ENCODE measurements at regions not wholly inside any gene's neighbourhood (a gene's known extent, or its start where the extent isn't known, plus 50 kb on each side); places are given as distances from the start of the nearest gene placed in this dataset.
"Not testable (repeated sequence)": the region's sequence is repeated elsewhere in the genome, so short reads cannot be mapped to it uniquely, and the experiment has no call there.

DNA sequence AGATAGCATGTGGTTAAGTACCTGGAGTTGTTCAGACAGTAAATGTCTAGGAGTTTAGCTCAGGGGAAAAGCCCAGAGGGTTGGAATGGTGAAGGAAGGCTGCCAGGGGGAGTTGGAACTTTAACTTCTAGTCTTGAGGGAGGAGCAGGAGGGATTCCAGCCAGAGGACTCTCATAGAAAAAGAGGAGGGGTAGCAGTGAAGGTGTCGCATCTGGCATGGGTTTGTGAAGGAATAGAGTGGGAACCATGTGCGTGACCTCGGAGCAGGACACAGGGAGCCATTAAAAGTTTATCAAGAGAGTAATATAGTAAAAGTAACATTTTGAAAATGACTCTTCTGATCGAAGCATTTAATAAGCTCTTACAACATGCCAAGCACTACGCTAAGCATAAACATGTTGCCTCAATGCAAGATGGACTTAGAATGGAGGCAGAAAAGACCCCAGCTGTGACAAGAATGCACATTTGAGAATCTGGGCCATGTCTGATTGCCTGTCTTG lies 632.4 kb upstream of the CAMK1G start:
- no peaks in the 10 kb centered on the region for H3K36me3 ChIP-seq (replicated peaks)
- in situ Hi-C loops (cut with MboI; ENCODE audit: low sequenced_read_pairs): no loop called here
- no peak for DNase-seq (ENCODE audit: low spot score in 2 of 2)

DNA sequence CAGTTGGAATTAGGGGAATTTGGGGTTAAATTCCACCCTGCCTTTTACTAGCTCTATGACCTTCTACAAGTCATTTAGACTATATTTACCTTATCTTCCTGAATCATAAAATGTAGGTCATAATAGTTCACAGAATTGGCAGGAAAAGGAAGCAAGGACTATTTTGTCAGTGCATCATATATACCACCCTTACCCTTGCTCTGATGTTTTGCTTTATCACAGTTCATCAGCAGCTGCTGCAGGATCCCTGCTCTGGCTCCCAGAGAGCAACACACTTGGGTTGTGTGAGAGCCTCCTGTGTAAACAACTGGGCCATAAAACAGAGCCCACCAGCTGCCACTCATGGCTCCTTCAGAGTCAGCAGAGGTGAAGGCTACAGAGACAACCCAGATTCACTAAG lies 631.6 kb upstream of the CAMK1G start:
- no peaks in the 10 kb centered on the region for H3K36me3 ChIP-seq (replicated peaks)
- no peaks in the 10 kb centered on the region for H3K27me3 ChIP-seq (ENCODE audit: low read depth)
- no peaks in the 10 kb centered on the region for H3K4me1 ChIP-seq
- no peak for DNase-seq (ENCODE audit: low spot score in 2 of 2)
- in situ Hi-C loops (cut with MboI; ENCODE audit: low sequenced_read_pairs): no loop called here
- H3K4me3 ChIP-seq: no peak overlapping the region
- no peaks in the 10 kb centered on the region for H3K9me3 ChIP-seq

More for the DNA sequence above, 632.4 kb upstream of the CAMK1G start:
- no peak overlapping the region for H3K4me3 ChIP-seq
- H3K4me1 ChIP-seq: no peaks in the 10 kb centered on the region
- H3K27me3 ChIP-seq (ENCODE audit: low read depth): no peaks in the 10 kb centered on the region
- no peaks in the 10 kb centered on the region for H3K9me3 ChIP-seq

- DNase-seq (ENCODE audit: low spot score in 2 of 2): no peak
- in situ Hi-C loops (cut with MboI; ENCODE audit: low sequenced_read_pairs): no loop called here
- Histone ChIP-seq H3K4me3 (no peak overlapping the region), H3K4me1 (no peaks in the 10 kb centered on the region), H3K9me3 (no peaks in the 10 kb centered on the region), H3K27me3 (ENCODE audit: low read depth) (no peaks in the 10 kb centered on the region), H3K36me3 (replicated peaks) (no peaks in the 10 kb centered on the region)
Measured at GRCh38 chr1:208962867-208963266, 620.6 kb upstream of the CAMK1G start.

GRCh38 chr1:208965351-208965750 lies 618.2 kb upstream of the CAMK1G start:
- H3K4me1 ChIP-seq: no peaks in the 10 kb centered on the region
- DNase-seq (ENCODE audit: low spot score in 2 of 2): no peak
- H3K4me3 ChIP-seq: no peak overlapping the region
- H3K9me3 ChIP-seq: no peaks in the 10 kb centered on the region
- H3K36me3 ChIP-seq (replicated peaks): no peaks in the 10 kb centered on the region
- in situ Hi-C loops (cut with MboI; ENCODE audit: low sequenced_read_pairs): no loop called here
- no peaks in the 10 kb centered on the region for H3K27me3 ChIP-seq (ENCODE audit: low read depth)

DNA sequence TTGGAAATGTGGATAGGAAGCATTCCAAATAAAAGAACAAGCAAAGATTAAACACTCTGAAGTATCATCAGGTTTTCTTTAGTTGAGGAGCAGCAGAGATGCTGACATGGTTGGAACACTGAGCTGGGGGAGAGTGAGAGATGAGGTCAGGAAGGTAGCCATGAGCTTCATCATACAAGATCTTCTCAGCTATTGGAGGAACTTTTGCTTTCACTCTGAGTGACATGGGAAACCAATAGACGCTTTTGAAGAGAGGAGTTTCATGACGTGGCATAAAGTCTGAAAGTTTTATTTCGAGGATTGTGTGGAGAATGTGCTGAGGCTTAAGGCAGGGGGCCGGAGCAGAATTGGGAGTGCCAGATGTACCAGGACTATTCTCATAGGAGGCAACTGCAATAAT lies 616.2 kb upstream of the CAMK1G start:
- Histone ChIP-seq H3K36me3 (replicated peaks) (no peaks in the 10 kb centered on the region), H3K27me3 (ENCODE audit: low read depth) (no peaks in the 10 kb centered on the region), H3K4me3 (no peak overlapping the region), H3K4me1 (no peaks in the 10 kb centered on the region), H3K9me3 (no peaks in the 10 kb centered on the region)
- no peak for DNase-seq (ENCODE audit: low spot score in 2 of 2)
- in situ Hi-C loops (cut with MboI; ENCODE audit: low sequenced_read_pairs): no loop called here

GRCh38 chr1:208974717-208975116 lies 608.8 kb upstream of the CAMK1G start:
- no peaks in the 10 kb centered on the region for H3K9me3 ChIP-seq
- DNase-seq (ENCODE audit: low spot score in 2 of 2): no peak
- no peaks in the 10 kb centered on the region for H3K4me1 ChIP-seq
- H3K4me3 ChIP-seq: no peak overlapping the region
- in situ Hi-C loops (cut with MboI; ENCODE audit: low sequenced_read_pairs): no loop called here
- no peaks in the 10 kb centered on the region for H3K27me3 ChIP-seq (ENCODE audit: low read depth)
- H3K36me3 ChIP-seq (replicated peaks): no peaks in the 10 kb centered on the region

DNA sequence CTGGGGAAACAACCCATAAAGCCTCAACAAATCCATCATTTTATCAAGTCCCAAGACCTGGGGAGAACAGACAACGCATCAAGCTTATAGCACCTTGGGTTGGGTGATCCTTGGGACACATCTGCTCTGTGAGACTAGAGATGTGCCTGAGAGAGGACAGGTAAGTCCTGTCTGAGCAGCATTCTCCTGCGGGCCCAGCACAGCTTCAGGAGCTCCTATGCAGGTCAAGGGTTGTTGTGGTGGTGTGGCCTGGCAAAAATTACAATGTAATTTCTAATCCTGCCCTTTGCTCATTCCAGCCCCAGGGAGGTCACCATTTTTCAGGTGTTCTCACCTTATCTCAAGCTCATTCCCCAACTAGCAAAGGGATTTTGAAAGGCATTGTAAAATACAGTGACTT lies 608.1 kb upstream of the CAMK1G start:
- H3K27me3 ChIP-seq (ENCODE audit: low read depth): no peaks in the 10 kb centered on the region
- in situ Hi-C loops (cut with MboI; ENCODE audit: low sequenced_read_pairs): no loop called here
- no peak overlapping the region for H3K4me3 ChIP-seq
- DNase-seq (ENCODE audit: low spot score in 2 of 2): no peak
- H3K4me1 ChIP-seq: no peaks in the 10 kb centered on the region
- no peaks in the 10 kb centered on the region for H3K9me3 ChIP-seq
- no peaks in the 10 kb centered on the region for H3K36me3 ChIP-seq (replicated peaks)

DNA sequence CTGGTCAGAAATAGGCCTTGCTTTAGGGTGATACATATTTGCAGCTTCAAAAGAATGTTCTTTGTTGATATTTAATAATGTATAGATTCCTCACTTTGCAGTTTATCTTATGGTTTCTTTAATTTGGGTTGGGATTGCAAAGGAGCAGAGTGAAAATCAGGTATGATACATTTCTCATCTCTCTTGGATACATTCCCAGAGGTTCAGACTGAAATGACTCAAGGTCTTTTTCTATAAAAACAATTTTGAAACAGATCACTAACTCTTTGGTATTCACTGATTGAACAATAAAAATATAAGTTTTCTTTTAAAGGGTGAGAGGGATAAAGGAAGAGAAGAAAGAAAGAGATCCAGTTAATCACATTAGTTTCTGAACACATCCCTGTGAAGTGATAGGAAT lies 606.5 kb upstream of the CAMK1G start:
- no peak overlapping the region for H3K4me3 ChIP-seq
- DNase-seq (ENCODE audit: low spot score in 2 of 2): no peak
- no peaks in the 10 kb centered on the region for H3K27me3 ChIP-seq (ENCODE audit: low read depth)
- no peaks in the 10 kb centered on the region for H3K4me1 ChIP-seq
- in situ Hi-C loops (cut with MboI; ENCODE audit: low sequenced_read_pairs): no loop called here
- no peaks in the 10 kb centered on the region for H3K9me3 ChIP-seq
- H3K36me3 ChIP-seq (replicated peaks): no peaks in the 10 kb centered on the region

GRCh38 chr1:208977638-208978256 lies 605.8 kb upstream of the CAMK1G start:
- Histone ChIP-seq H3K4me1 (no peaks in the 10 kb centered on the region), H3K36me3 (replicated peaks) (no peaks in the 10 kb centered on the region), H3K9me3 (no peaks in the 10 kb centered on the region), H3K4me3 (no peak overlapping the region), H3K27me3 (ENCODE audit: low read depth) (no peaks in the 10 kb centered on the region)
- in situ Hi-C loops (cut with MboI; ENCODE audit: low sequenced_read_pairs): no loop called here
- no peak for DNase-seq (ENCODE audit: low spot score in 2 of 2)

- Histone ChIP-seq H3K4me3 (no peak overlapping the region), H3K27me3 (ENCODE audit: low read depth) (no peaks in the 10 kb centered on the region), H3K9me3 (no peaks in the 10 kb centered on the region), H3K36me3 (replicated peaks) (no peaks in the 10 kb centered on the region), H3K4me1 (no peaks in the 10 kb centered on the region)
- in situ Hi-C loops (cut with MboI; ENCODE audit: low sequenced_read_pairs): no loop called here
- DNase-seq (ENCODE audit: low spot score in 2 of 2): no peak
Measured at GRCh38 chr1:208979776-208980175, 603.7 kb upstream of the CAMK1G start.

DNA sequence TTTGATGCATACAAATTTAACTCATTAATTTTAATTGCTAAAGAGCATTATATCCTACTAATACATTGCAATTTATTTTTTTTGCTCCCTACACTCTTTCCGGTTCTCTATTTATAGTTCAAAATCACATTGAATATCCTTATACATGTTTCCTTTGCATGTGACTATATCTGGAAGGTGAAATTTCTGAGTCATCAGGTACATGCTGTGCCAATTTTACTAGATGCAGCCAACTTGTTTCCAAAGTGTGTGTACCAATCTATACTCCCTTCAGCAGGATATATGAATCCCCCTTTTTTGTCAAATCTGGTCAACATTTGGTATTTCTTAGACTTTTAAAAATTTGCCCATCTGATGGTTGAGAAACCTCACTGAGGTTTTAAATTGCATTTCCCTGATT lies 602.9 kb upstream of the CAMK1G start:
- no peaks in the 10 kb centered on the region for H3K4me1 ChIP-seq
- DNase-seq (ENCODE audit: low spot score in 2 of 2): no peak
- in situ Hi-C loops (cut with MboI; ENCODE audit: low sequenced_read_pairs): no loop called here
- H3K36me3 ChIP-seq (replicated peaks): no peaks in the 10 kb centered on the region
- no peaks in the 10 kb centered on the region for H3K9me3 ChIP-seq
- H3K27me3 ChIP-seq (ENCODE audit: low read depth): no peaks in the 10 kb centered on the region
- no peak overlapping the region for H3K4me3 ChIP-seq

- DNase-seq (ENCODE audit: low spot score in 2 of 2): no peak
- H3K4me1 ChIP-seq: no peaks in the 10 kb centered on the region
- H3K4me3 ChIP-seq: no peak overlapping the region
- in situ Hi-C loops (cut with MboI; ENCODE audit: low sequenced_read_pairs): no loop called here
- no peaks in the 10 kb centered on the region for H3K9me3 ChIP-seq
- no peaks in the 10 kb centered on the region for H3K36me3 ChIP-seq (replicated peaks)
- no peaks in the 10 kb centered on the region for H3K27me3 ChIP-seq (ENCODE audit: low read depth)
Measured at GRCh38 chr1:208985231-208985630, 598.3 kb upstream of the CAMK1G start.

DNA sequence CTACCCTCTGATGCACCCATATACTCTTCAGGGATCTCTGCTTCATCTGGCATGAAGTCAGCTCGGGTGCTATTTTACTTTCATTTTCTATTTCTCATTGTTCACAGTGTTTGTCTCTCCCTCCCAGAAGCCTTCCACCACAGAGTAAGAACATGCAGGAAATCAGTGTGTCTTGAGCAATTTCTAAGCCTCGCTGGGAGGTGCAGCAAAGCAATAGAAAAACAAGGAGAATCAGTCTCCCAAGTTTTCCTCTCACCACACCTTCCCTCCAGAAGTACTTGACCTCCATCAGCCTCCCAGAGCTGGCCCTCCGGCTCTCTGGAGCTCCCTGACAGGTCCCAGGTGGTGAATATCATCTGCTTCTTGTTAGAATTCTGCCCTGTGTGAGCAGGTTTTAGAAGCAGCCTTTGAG lies 594.7 kb upstream of the CAMK1G start:
- Histone ChIP-seq H3K27me3 (ENCODE audit: low read depth) (no peaks in the 10 kb centered on the region), H3K36me3 (replicated peaks) (no peaks in the 10 kb centered on the region), H3K4me1 (no peaks in the 10 kb centered on the region), H3K4me3 (no peak overlapping the region), H3K9me3 (no peaks in the 10 kb centered on the region)
- in situ Hi-C loops (cut with MboI; ENCODE audit: low sequenced_read_pairs): no loop called here
- DNase-seq (ENCODE audit: low spot score in 2 of 2): no peak

- H3K4me3 ChIP-seq: no peak overlapping the region
- no peak for DNase-seq (ENCODE audit: low spot score in 2 of 2)
- H3K9me3 ChIP-seq: no peaks in the 10 kb centered on the region
- no peaks in the 10 kb centered on the region for H3K36me3 ChIP-seq (replicated peaks)
- no peaks in the 10 kb centered on the region for H3K4me1 ChIP-seq
- in situ Hi-C loops (cut with MboI; ENCODE audit: low sequenced_read_pairs): no loop called here
- H3K27me3 ChIP-seq (ENCODE audit: low read depth): no peaks in the 10 kb centered on the region
Measured at GRCh38 chr1:208990456-208990855, 593.1 kb upstream of the CAMK1G start.

GRCh38 chr1:208997053-208997452 lies 586.5 kb upstream of the CAMK1G start:
- H3K36me3 ChIP-seq (replicated peaks); in situ Hi-C loops (cut with MboI; ENCODE audit: low sequenced_read_pairs); H3K27me3 ChIP-seq (ENCODE audit: low read depth); H3K4me1 ChIP-seq; H3K9me3 ChIP-seq; DNase-seq (ENCODE audit: low spot score in 2 of 2); H3K4me3 ChIP-seq: not testable (repeated sequence)
